ENCODE measurements at regions not wholly inside any gene's neighbourhood (a gene's known extent, or its start where the extent isn't known, plus 50 kb on each side); places are given as distances from the start of the nearest gene placed in this dataset.
"Not testable (repeated sequence)": the region's sequence is repeated elsewhere in the genome, so short reads cannot be mapped to it uniquely, and the experiment has no call there.

DNA sequence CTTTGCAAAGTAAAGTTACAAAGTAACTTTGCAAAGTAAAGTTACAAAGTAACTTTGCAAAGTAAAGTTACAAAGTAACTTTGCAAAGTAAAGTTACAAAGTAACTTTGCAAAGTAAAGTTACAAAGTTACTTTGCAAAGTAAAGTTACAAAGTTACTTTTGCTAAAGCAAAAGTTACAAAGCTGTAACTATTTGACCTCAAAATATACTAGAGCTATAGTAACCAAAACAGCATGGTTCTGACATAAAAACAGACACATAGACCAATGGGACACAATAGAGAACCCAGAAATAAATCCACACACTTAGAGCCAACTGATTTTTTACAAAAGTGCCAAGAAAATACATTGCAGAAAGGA, 66.3 kb downstream of the TRIL start:
- ATAC-seq; BruUV-seq (replicated peaks); in situ Hi-C loops (cut with MboI); FAIRE-seq; H3K36me3 ChIP-seq (ENCODE audit: control insufficient read depth in 2 of 2, insufficient read depth in 2 of 2, low read length in 1 of 2); H3K27me3 ChIP-seq (replicated peaks in 1 of 2; ENCODE audit: control insufficient read depth in 2 of 2, insufficient read depth in 2 of 2, low read length in 1 of 2); H3K27ac ChIP-seq (ENCODE audit: control insufficient read depth, insufficient read depth); H3K79me2 ChIP-seq (ENCODE audit: control insufficient read depth, insufficient read depth, low read length); DNase-seq (ENCODE audit: low read depth, low spot score); RAD21 ChIA-PET (ENCODE audit: unreplicated experiment); POLR2A ChIA-PET; H3K9ac ChIP-seq (ENCODE audit: control insufficient read depth, insufficient read depth, low read length); H3K4me3 ChIP-seq; intact Hi-C loops (cut with micrococcal nuclease; ENCODE audit: unreplicated experiment); H2AFZ ChIP-seq (ENCODE audit: control insufficient read depth, low read depth, low read length); H3K4me2 ChIP-seq (ENCODE audit: control insufficient read depth, insufficient read depth); H3K9me3 ChIP-seq (replicated peaks; ENCODE audit: control insufficient read depth, insufficient read depth, low read length); H3K4me1 ChIP-seq (ENCODE audit: control insufficient read depth, insufficient read depth, low read length); H4K20me1 ChIP-seq (ENCODE audit: control insufficient read depth, insufficient read depth): not testable (repeated sequence)
- CTCF ChIA-PET, result interaction anchor here (0.6 kb wide), 1 partner anchor 30 kb away, joined by 3 read pairs; no protein-coding TSS in a partner anchor
- SMC1A ChIA-PET (ENCODE audit: uncharacterized antibody, unreplicated experiment), result interaction anchor here (2.1 kb wide), 1 partner anchor 11 kb away, joined by 4 read pairs; no protein-coding TSS in a partner anchor

DNA sequence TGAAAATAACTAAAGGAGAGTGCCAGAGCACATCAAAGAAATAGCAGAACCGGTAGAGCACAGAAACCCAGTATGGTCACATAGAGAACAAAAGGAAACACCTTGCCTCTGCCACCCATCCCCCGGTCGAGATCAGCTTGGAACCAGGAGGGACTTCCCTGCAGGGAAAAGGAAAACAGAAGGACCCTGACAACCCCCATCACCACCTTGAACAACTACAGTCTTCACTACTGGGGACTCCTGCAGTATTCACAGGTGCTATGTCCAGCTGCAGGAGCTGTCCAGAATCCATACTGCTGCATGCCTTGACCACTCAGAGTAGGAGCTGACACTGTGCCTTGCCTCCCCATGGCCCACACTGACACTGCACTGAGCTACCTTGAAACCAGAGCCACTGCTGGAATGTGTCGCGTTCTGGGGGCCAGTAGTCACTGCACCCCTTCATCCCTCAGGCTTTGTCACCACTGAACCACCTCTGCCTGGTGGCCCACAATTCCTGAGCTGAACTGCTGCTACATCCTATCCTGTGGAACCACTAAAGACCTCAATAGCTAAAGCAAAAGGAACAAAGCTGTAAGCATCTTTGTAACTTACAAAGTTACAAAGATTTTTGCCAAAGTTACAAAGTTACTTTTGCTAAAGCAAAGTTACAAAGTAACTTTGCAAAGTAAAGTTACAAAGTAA, 66.8 kb downstream of the TRIL start:
- Histone ChIP-seq H4K20me1 (ENCODE audit: control insufficient read depth, insufficient read depth) (no peaks in the 10 kb centered on the region), H3K4me1 (ENCODE audit: control insufficient read depth, insufficient read depth, low read length) (no peaks in the 10 kb centered on the region), H3K4me3 (no peak overlapping the region), H3K36me3 (ENCODE audit: control insufficient read depth in 2 of 2, insufficient read depth in 2 of 2, low read length in 1 of 2) (no peaks in the 10 kb centered on the region), H2AFZ (ENCODE audit: control insufficient read depth, low read depth, low read length) (no peak overlapping the region), H3K4me2 (ENCODE audit: control insufficient read depth, insufficient read depth) (no peak overlapping the region), H3K27me3 (replicated peaks in 1 of 2; ENCODE audit: control insufficient read depth in 2 of 2, insufficient read depth in 2 of 2, low read length in 1 of 2) (peaks cover 0 to 3% of the 10 kb centered on the region in 2 experiments), H3K9ac (ENCODE audit: control insufficient read depth, insufficient read depth, low read length) (no peak overlapping the region), H3K79me2 (ENCODE audit: control insufficient read depth, insufficient read depth, low read length) (no peaks in the 10 kb centered on the region), H3K27ac (ENCODE audit: control insufficient read depth, insufficient read depth) (no peak overlapping the region), H3K9me3 (replicated peaks; ENCODE audit: control insufficient read depth, insufficient read depth, low read length) (no peaks in the 10 kb centered on the region)
- no peak for TF ChIP-seq RAD51 (IDR thresholded peaks at IDR 0.05)
- FAIRE-seq (no peak), ATAC-seq (no peak), DNase-seq (ENCODE audit: low read depth, low spot score) (no peak)
- ChIA-PET SMC1A (ENCODE audit: uncharacterized antibody, unreplicated experiment) (interaction anchor here (1.0 to 2.1 kb wide), 3 partner anchors 11 to 595 kb away, joined by 3 to 4 read pairs (median 4); no protein-coding TSS in a partner anchor), CTCF (interaction anchor here (0.6 to 1.5 kb wide), 2 partner anchors 10 to 31 kb away, joined by 3 to 5 read pairs; no protein-coding TSS in a partner anchor), RAD21 (ENCODE audit: unreplicated experiment) (no interaction called here), POLR2A (interaction anchor here (0.5 kb wide), 1 partner anchor 520 kb away, joined by 4 read pairs; no protein-coding TSS in a partner anchor)
- in situ Hi-C loops (cut with MboI) (no loop called here), intact Hi-C loops (cut with micrococcal nuclease; ENCODE audit: unreplicated experiment) (no loop called here)
- BruUV-seq (replicated peaks), result no TSS peak
- 37% methylated on average over 5 of the region's 5 CpGs for WGBS (ENCODE audit: insufficient coverage, insufficient replicate concordance, low lambda C conversion rate, missing lambda C conversion rate)
